SK-N-SH (cell line): ENCODE measurements at regions not wholly inside any gene's neighbourhood (a gene's known extent, or its start where the extent isn't known, plus 50 kb on each side); places are given as distances from the start of the nearest gene placed in this dataset.
A peak's percentile ranks its signal among the peaks of the same experiment; 100 is the strongest.

Experiments used
- CTCF ChIA-PET: fragments of 300-600, 350-600 bp; formaldehyde crosslinking; extraction: SDS; loops from one replicate; lab custom pipeline; 2021; lab: Yijun Ruan, JAX
- POLR2A ChIA-PET: fragments of 350-600 bp; sonication (Branson Sonifier 250); formaldehyde crosslinking; extraction: SDS; loops from one replicate; lab custom pipeline; 2020; ENCODE audit warnings: antibody characterized with exemption, inconsistent platforms; lab: Yijun Ruan, JAX
- DNase-seq: peaks from one replicate; pipeline ENCODE4 v3.0.0; 2012
- H2AFZ ChIP-seq: fragments of 200-600 bp; sonication (generic); 2 replicates; pipeline ENCODE4 v1.8.1; 2016; ENCODE audit warnings: antibody characterized with exemption, mild to moderate bottlenecking, low read depth
- H3F3A ChIP-seq: fragments of 200-600 bp; sonication (generic); replicated peaks from 2 replicates; pipeline ENCODE3; 2016; ENCODE audit warnings: antibody characterized with exemption, mild to moderate bottlenecking; ENCODE audit not compliant: insufficient read depth
- H3K27ac ChIP-seq, 2 experiments: fragments of 200-500 bp in 1 of 2; fragments of 200-600 bp in 1 of 2; sonication (Bioruptor generic) in 1 of 2; sonication (generic), shearing (Covaris generic) in 1 of 2; 2 replicates each; pipeline versions ENCODE4 v1.5.1 to v1.6.1; 2014 to 2016; ENCODE audit warnings: low read depth in 2 of 2, inconsistent platforms in 1 of 2, low read length in 1 of 2, mild to moderate bottlenecking in 1 of 2, mixed read lengths in 1 of 2
- H3K27me3 ChIP-seq: fragments of 200-600 bp; sonication (generic), shearing (Covaris generic); 2 replicates; pipeline ENCODE4 v1.6.1; 2016; ENCODE audit warnings: mixed run types; ENCODE audit not compliant: insufficient read depth
- H3K36me3 ChIP-seq, 2 experiments: fragments of 200-500 bp in 1 of 2; fragments of 200-600 bp in 1 of 2; sonication (Bioruptor generic) in 1 of 2; sonication (generic) in 1 of 2; replicated peaks in 1 of 2; 2 replicates each; pipeline versions ENCODE3 to v1.5.1; 2014 to 2016; ENCODE audit warnings: low read length in 1 of 2, mild to moderate bottlenecking in 1 of 2; ENCODE audit not compliant: insufficient read depth in 2 of 2, control insufficient read depth in 1 of 2
- H3K4me1 ChIP-seq, 2 experiments: fragments of 200-500 bp in 1 of 2; fragments of 200-600 bp in 1 of 2; sonication (Bioruptor generic) in 1 of 2; sonication (generic), shearing (Covaris generic) in 1 of 2; 2 replicates each; pipeline versions ENCODE4 v1.5.1 to v1.6.1; 2014 to 2016; ENCODE audit warnings: low read depth in 1 of 2, low read length in 1 of 2, mixed run types in 1 of 2; ENCODE audit not compliant: insufficient read depth in 2 of 2, control insufficient read depth in 1 of 2
- H3K4me2 ChIP-seq: fragments of 200-600 bp; sonication (generic), shearing (Covaris generic); 2 replicates; pipeline ENCODE4 v1.6.1; 2017; ENCODE audit warnings: mixed run types
- H3K4me3 ChIP-seq, 2 experiments: fragments of 200-500 bp in 1 of 2; fragments of 200-600 bp in 1 of 2; sonication (Bioruptor generic) in 1 of 2; sonication (generic), shearing (Covaris generic) in 1 of 2; 2 replicates each; pipeline versions ENCODE4 v1.5.1 to v1.8.1; 2014 to 2016; ENCODE audit warnings: low read depth in 2 of 2, inconsistent platforms in 1 of 2, low read length in 1 of 2, mild to moderate bottlenecking in 1 of 2, mixed read lengths in 1 of 2, moderate library complexity in 1 of 2
- H3K79me2 ChIP-seq: fragments of 200-600 bp; sonication (generic); 2 replicates; pipeline ENCODE4 v1.8.1; 2017; ENCODE audit warnings: mild to moderate bottlenecking; ENCODE audit not compliant: insufficient read depth
- H3K9ac ChIP-seq: fragments of 200-600 bp; sonication (generic); 2 replicates; pipeline ENCODE4 v1.6.1; 2017; ENCODE audit warnings: mixed run types
- H3K9me2 ChIP-seq: fragments of 200-600 bp; sonication (generic); 2 replicates; pipeline ENCODE4 v1.6.1; 2017; ENCODE audit warnings: mixed run types
- H3K9me3 ChIP-seq: fragments of 200-600 bp; sonication (generic); 2 replicates; pipeline ENCODE4 v1.6.1; 2017; ENCODE audit warnings: mixed run types, mild to moderate bottlenecking, moderate library complexity
- H4K20me1 ChIP-seq: fragments of 200-600 bp; sonication (generic); 2 replicates; pipeline ENCODE4 v1.6.1; 2017; ENCODE audit warnings: mild to moderate bottlenecking, mixed run types; ENCODE audit not compliant: insufficient read depth
- ELF1 ChIP-seq: IDR thresholded peaks from 2 replicates; pipeline ENCODE4 v1.4.0; 2012
- EP300 ChIP-seq, 2 experiments: IDR thresholded peaks; 2 replicates each; pipeline versions ENCODE4 v1.4.0 to v1.6.1; 2012; ENCODE audit warnings: borderline replicate concordance in 1 of 2, low read depth in 1 of 2, low read length in 1 of 2
- EZH2phosphoT487 ChIP-seq: fragments of 200-600 bp; sonication (generic); IDR thresholded peaks from 2 replicates; pipeline ENCODE4 v1.6.1; 2017; ENCODE audit warnings: low read depth, mixed run types, mild to moderate bottlenecking, antibody characterized with exemption, moderate library complexity, borderline replicate concordance
- FOSL2 ChIP-seq: IDR thresholded peaks from 2 replicates; pipeline ENCODE4 v1.4.0; 2012; ENCODE audit warnings: low read depth, mild to moderate bottlenecking, moderate library complexity, borderline replicate concordance
- FOXJ3 ChIP-seq: sonication (generic); formaldehyde crosslinking; IDR thresholded peaks from 2 replicates; pipeline ENCODE4 v1.5.1; 2020; ENCODE audit warnings: mild to moderate bottlenecking, missing genetic modification reagents
- FOXM1 ChIP-seq: IDR thresholded peaks from 2 replicates; pipeline ENCODE4 v1.4.0; 2012; ENCODE audit warnings: low read depth, mild to moderate bottlenecking
- JUND ChIP-seq: IDR thresholded peaks from 2 replicates; pipeline ENCODE4 v1.4.0; 2012
- MEF2A ChIP-seq: IDR thresholded peaks from 2 replicates; pipeline ENCODE4 v1.4.0; 2012; ENCODE audit warnings: low read depth, borderline replicate concordance
- NFIC ChIP-seq: IDR thresholded peaks from 2 replicates; pipeline ENCODE4 v1.4.0; 2012; ENCODE audit warnings: borderline replicate concordance
- POLR2AphosphoS5 ChIP-seq: IDR thresholded peaks from 2 replicates; pipeline ENCODE4 v1.6.1; 2012; ENCODE audit warnings: low read depth, low read length
- RCOR1 ChIP-seq: fragments of 150-350 bp; IDR thresholded peaks from 2 replicates; pipeline ENCODE4 v1.6.1; 2017; ENCODE audit warnings: antibody characterized with exemption, low read length
- RFX5 ChIP-seq: IDR thresholded peaks from 2 replicates; pipeline ENCODE4 v1.6.1; 2012; ENCODE audit warnings: mild to moderate bottlenecking, improper control_type of control experiment, low read length
- RXRA ChIP-seq: IDR thresholded peaks from 2 replicates; pipeline ENCODE4 v1.4.0; 2012; ENCODE audit warnings: low read depth, mild to moderate bottlenecking, borderline replicate concordance
- TCF12 ChIP-seq: IDR thresholded peaks from 2 replicates; pipeline ENCODE4 v1.4.0; 2012
- TEAD4 ChIP-seq: IDR thresholded peaks from 2 replicates; pipeline ENCODE4 v1.4.0; 2012; ENCODE audit warnings: mild to moderate bottlenecking, borderline replicate concordance; ENCODE audit not compliant: insufficient read depth
- WGBS: methylation state at CpG from one replicate; pipeline ENCODE4 v1.1.6; 2017; ENCODE audit warnings: low lambda C conversion rate; 5-methylcytosine and 5-hydroxymethylcytosine counted together
- TF ChIP-seq, protein P1 (sequence below): fragments of 150-350 bp; IDR thresholded peaks from 2 replicates; pipeline ENCODE4 v1.6.1; 2017; ENCODE audit warnings: antibody characterized with exemption, low read length, low read depth, borderline replicate concordance
- TF ChIP-seq, protein P2 (sequence below): IDR thresholded peaks from 2 replicates; pipeline ENCODE4 v1.4.0; 2012; ENCODE audit warnings: low read depth, borderline replicate concordance
- TF ChIP-seq, protein P3 (sequence below): IDR thresholded peaks from 2 replicates; pipeline ENCODE4 v1.6.1; 2012; ENCODE audit warnings: mild to moderate bottlenecking, low read depth, low read length, moderate library complexity
- TF ChIP-seq, protein P4 (sequence below): IDR thresholded peaks from 2 replicates; pipeline ENCODE4; 2012
- TF ChIP-seq, protein P5 (sequence below): IDR thresholded peaks from 2 replicates; pipeline ENCODE4 v1.4.0; 2012; ENCODE audit warnings: low read depth

DNA sequence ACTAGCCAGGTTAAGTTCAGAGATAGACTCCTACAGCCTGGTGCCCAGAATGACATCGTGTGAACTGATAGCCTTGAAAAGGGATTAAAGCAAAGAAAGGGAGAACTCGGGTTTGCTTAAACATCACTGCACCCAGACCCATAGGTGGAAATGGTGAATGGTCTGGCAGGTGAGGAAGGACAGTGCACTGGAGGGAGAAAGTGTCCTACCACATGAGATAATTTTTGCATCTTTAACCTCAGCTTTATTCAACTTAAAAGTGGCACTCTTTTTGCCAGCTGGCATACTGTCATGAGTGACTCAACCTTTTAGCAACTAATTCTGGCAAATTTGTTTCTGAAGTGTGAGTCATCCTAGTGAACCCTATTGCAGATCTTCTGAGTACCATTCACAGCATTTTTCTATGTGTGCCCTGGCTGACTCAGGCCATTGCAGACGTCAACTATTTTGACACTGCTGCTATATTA is 53.0 kb upstream of the DAPP1 start:
- 21% methylated on average over 3 of the region's 3 CpGs for WGBS
- H3K79me2 ChIP-seq, result no peaks in the 10 kb centered on the region
- POLR2A ChIA-PET, result no interaction called here
- H3K27me3 ChIP-seq, result no peaks in the 10 kb centered on the region
- TF ChIP-seq NFIC (peak; percentile 96), FOXJ3 (CRISPR knock-in tag) (no peak), RCOR1 (no peak), EP300 (IDR thresholded peaks at IDR 0.05; ENCODE audit: borderline replicate concordance in 1 of 2, low read depth in 1 of 2, low read length in 1 of 2) (peak in 1 of 2 experiments; percentile 84; a peak in 2 of 4 replicates), RFX5 (no peak), EZH2phosphoT487 (no peak), FOXM1 (0 out of 2 replicates have a peak, but pooled peaks have one; percentile 25), FOSL2 (peak; percentile 98), RXRA (peak; percentile 86), POLR2AphosphoS5 (peak; percentile 36; the same call in 1 of the 2 replicates), ELF1 (peak; percentile 21; the same call in 1 of the 2 replicates), TEAD4 (peak; percentile 63; the same call in 1 of the 2 replicates), JUND (peak; percentile 96), TCF12 (peak; percentile 90), MEF2A (peak; percentile 80)
- TF ChIP-seq, protein P1, sequence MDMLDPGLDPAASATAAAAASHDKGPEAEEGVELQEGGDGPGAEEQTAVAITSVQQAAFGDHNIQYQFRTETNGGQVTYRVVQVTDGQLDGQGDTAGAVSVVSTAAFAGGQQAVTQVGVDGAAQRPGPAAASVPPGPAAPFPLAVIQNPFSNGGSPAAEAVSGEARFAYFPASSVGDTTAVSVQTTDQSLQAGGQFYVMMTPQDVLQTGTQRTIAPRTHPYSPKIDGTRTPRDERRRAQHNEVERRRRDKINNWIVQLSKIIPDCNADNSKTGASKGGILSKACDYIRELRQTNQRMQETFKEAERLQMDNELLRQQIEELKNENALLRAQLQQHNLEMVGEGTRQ, result no peak
- TF ChIP-seq, protein P2, sequence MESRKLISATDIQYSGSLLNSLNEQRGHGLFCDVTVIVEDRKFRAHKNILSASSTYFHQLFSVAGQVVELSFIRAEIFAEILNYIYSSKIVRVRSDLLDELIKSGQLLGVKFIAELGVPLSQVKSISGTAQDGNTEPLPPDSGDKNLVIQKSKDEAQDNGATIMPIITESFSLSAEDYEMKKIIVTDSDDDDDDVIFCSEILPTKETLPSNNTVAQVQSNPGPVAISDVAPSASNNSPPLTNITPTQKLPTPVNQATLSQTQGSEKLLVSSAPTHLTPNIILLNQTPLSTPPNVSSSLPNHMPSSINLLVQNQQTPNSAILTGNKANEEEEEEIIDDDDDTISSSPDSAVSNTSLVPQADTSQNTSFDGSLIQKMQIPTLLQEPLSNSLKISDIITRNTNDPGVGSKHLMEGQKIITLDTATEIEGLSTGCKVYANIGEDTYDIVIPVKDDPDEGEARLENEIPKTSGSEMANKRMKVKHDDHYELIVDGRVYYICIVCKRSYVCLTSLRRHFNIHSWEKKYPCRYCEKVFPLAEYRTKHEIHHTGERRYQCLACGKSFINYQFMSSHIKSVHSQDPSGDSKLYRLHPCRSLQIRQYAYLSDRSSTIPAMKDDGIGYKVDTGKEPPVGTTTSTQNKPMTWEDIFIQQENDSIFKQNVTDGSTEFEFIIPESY, result peak; percentile 56; the same call in 1 of the 2 replicates
- TF ChIP-seq, protein P3, sequence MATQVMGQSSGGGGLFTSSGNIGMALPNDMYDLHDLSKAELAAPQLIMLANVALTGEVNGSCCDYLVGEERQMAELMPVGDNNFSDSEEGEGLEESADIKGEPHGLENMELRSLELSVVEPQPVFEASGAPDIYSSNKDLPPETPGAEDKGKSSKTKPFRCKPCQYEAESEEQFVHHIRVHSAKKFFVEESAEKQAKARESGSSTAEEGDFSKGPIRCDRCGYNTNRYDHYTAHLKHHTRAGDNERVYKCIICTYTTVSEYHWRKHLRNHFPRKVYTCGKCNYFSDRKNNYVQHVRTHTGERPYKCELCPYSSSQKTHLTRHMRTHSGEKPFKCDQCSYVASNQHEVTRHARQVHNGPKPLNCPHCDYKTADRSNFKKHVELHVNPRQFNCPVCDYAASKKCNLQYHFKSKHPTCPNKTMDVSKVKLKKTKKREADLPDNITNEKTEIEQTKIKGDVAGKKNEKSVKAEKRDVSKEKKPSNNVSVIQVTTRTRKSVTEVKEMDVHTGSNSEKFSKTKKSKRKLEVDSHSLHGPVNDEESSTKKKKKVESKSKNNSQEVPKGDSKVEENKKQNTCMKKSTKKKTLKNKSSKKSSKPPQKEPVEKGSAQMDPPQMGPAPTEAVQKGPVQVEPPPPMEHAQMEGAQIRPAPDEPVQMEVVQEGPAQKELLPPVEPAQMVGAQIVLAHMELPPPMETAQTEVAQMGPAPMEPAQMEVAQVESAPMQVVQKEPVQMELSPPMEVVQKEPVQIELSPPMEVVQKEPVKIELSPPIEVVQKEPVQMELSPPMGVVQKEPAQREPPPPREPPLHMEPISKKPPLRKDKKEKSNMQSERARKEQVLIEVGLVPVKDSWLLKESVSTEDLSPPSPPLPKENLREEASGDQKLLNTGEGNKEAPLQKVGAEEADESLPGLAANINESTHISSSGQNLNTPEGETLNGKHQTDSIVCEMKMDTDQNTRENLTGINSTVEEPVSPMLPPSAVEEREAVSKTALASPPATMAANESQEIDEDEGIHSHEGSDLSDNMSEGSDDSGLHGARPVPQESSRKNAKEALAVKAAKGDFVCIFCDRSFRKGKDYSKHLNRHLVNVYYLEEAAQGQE, result 0 out of 2 replicates have a peak, but pooled peaks have one; percentile 16
- TF ChIP-seq, protein P4, sequence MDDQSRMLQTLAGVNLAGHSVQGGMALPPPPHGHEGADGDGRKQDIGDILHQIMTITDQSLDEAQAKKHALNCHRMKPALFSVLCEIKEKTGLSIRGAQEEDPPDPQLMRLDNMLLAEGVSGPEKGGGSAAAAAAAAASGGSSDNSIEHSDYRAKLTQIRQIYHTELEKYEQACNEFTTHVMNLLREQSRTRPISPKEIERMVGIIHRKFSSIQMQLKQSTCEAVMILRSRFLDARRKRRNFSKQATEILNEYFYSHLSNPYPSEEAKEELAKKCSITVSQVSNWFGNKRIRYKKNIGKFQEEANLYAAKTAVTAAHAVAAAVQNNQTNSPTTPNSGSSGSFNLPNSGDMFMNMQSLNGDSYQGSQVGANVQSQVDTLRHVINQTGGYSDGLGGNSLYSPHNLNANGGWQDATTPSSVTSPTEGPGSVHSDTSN, result peak; percentile 83
- TF ChIP-seq, protein P5, sequence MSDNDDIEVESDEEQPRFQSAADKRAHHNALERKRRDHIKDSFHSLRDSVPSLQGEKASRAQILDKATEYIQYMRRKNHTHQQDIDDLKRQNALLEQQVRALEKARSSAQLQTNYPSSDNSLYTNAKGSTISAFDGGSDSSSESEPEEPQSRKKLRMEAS, result peak; percentile 37; the same call in 1 of the 2 replicates
- no peak for DNase-seq
- no peaks in the 10 kb centered on the region for H3K9me2 ChIP-seq
- peaks cover 6% of the 10 kb centered on the region for H3F3A ChIP-seq
- H3K9me3 ChIP-seq, result no peaks in the 10 kb centered on the region
- H3K4me1 ChIP-seq, result peaks cover 0 to 17% of the 10 kb centered on the region in 2 experiments; a peak in 1 of 4 replicates
- H3K9ac ChIP-seq, result no peak overlapping the region
- CTCF ChIA-PET, result no interaction called here
- H3K36me3 ChIP-seq, result no peaks in the 10 kb centered on the region
- H2AFZ ChIP-seq, result no peak overlapping the region
- H3K27ac ChIP-seq, result peak overlapping the region in 1 of 2 experiments; percentile 38; a peak in 2 of 4 replicates
- H3K4me2 ChIP-seq, result peak overlapping the region; percentile 26; the same call in 1 of the 2 replicates
- H4K20me1 ChIP-seq, result no peaks in the 10 kb centered on the region
- H3K4me3 ChIP-seq, result no peak overlapping the region
